ENCODE measurements at regions not wholly inside any gene's neighbourhood (a gene's known extent, or its start where the extent isn't known, plus 50 kb on each side); places are given as distances from the start of the nearest gene placed in this dataset.

- no peak for TF ChIP-seq CTCF (IDR thresholded peaks at IDR 0.05)
- Mint-ChIP-seq H3K9me3 (ENCODE audit: unreplicated experiment) (peaks cover 32% of the 10 kb centered on the region), H3K27me3 (ENCODE audit: unreplicated experiment) (no peaks in the 10 kb centered on the region), H3K27ac (ENCODE audit: unreplicated experiment) (no peak overlapping the region), H3K36me3 (ENCODE audit: unreplicated experiment) (peaks cover 7% of the 10 kb centered on the region), H3K4me1 (ENCODE audit: unreplicated experiment) (no peaks in the 10 kb centered on the region), H3K4me3 (ENCODE audit: unreplicated experiment) (no peak overlapping the region)
- DNase-seq (ENCODE audit: extremely low spot score, unreplicated experiment), result no peak
Measured at GRCh38 chr2:145277922-145278321, 758.0 kb upstream of the ZEB2 start.

DNA sequence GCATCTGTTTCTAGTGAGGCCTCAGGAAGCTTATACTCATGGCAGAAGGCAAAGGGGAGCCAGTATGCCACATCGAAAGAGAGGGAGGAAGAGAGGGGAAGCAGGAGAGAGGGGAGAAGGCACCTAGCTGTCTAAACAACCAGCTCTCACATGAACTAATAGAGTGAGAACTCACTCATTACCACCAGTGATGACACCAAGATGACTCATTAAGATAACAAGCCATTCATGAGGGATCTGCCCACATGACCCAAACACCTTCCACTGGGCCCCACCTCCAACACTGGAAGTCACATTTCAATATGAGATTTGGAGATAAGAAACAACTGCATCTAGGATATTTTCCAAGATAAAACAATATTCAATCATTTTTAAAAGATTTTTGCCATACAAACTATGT lies 753.9 kb upstream of the ZEB2 start:
- TF ChIP-seq CTCF (IDR thresholded peaks at IDR 0.05), result no peak
- Mint-ChIP-seq H3K36me3 (ENCODE audit: unreplicated experiment) (peaks cover 4% of the 10 kb centered on the region), H3K27me3 (ENCODE audit: unreplicated experiment) (no peaks in the 10 kb centered on the region), H3K27ac (ENCODE audit: unreplicated experiment) (no peak overlapping the region), H3K9me3 (ENCODE audit: unreplicated experiment) (peaks cover 21% of the 10 kb centered on the region), H3K4me3 (ENCODE audit: unreplicated experiment) (no peak overlapping the region), H3K4me1 (ENCODE audit: unreplicated experiment) (no peaks in the 10 kb centered on the region)
- no peak for DNase-seq (ENCODE audit: extremely low spot score, unreplicated experiment)

- no peak overlapping the region for H3K4me3 Mint-ChIP-seq (ENCODE audit: unreplicated experiment)
- no peaks in the 10 kb centered on the region for H3K27me3 Mint-ChIP-seq (ENCODE audit: unreplicated experiment)
- H3K4me1 Mint-ChIP-seq (ENCODE audit: unreplicated experiment), result no peaks in the 10 kb centered on the region
- DNase-seq (ENCODE audit: extremely low spot score, unreplicated experiment), result no peak
- peaks cover 1% of the 10 kb centered on the region for H3K36me3 Mint-ChIP-seq (ENCODE audit: unreplicated experiment)
- H3K27ac Mint-ChIP-seq (ENCODE audit: unreplicated experiment), result no peak overlapping the region
- no peak for TF ChIP-seq CTCF (IDR thresholded peaks at IDR 0.05)
- H3K9me3 Mint-ChIP-seq (ENCODE audit: unreplicated experiment), result peaks cover 17% of the 10 kb centered on the region
Measured at GRCh38 chr2:145268931-145269330, 749.0 kb upstream of the ZEB2 start.

DNA sequence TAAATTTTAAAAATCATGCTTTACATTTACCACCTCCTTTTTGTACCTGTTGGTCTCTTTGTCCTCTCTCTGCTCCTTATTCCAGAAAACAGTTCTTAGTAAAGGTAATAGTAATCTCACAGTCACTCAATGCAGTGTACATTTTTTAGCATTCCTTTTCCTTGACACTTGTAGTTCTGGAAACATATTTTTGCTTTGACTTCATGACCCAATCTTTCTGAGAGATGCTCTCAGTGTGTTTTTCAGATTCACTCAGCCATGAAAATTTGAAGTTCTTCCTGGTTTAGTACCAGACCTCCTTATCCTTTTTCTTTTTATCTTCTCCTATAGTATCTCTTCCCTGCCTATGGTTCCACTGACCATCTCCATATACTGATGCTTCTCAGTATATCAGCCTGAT lies 747.5 kb upstream of the ZEB2 start:
- peaks cover 7% of the 10 kb centered on the region for H3K9me3 Mint-ChIP-seq (ENCODE audit: unreplicated experiment)
- H3K27ac Mint-ChIP-seq (ENCODE audit: unreplicated experiment), result no peak overlapping the region
- no peak for TF ChIP-seq CTCF (IDR thresholded peaks at IDR 0.05)
- no peak for DNase-seq (ENCODE audit: extremely low spot score, unreplicated experiment)
- no peaks in the 10 kb centered on the region for H3K27me3 Mint-ChIP-seq (ENCODE audit: unreplicated experiment)
- H3K4me3 Mint-ChIP-seq (ENCODE audit: unreplicated experiment), result no peak overlapping the region
- peaks cover 1% of the 10 kb centered on the region for H3K36me3 Mint-ChIP-seq (ENCODE audit: unreplicated experiment)
- H3K4me1 Mint-ChIP-seq (ENCODE audit: unreplicated experiment), result no peaks in the 10 kb centered on the region

GRCh38 chr2:145265244-145265643 lies 745.3 kb upstream of the ZEB2 start:
- H3K4me3 Mint-ChIP-seq (ENCODE audit: unreplicated experiment), result no peak overlapping the region
- no peak overlapping the region for H3K27ac Mint-ChIP-seq (ENCODE audit: unreplicated experiment)
- TF ChIP-seq CTCF (IDR thresholded peaks at IDR 0.05), result no peak
- DNase-seq (ENCODE audit: extremely low spot score, unreplicated experiment), result no peak
- no peaks in the 10 kb centered on the region for H3K4me1 Mint-ChIP-seq (ENCODE audit: unreplicated experiment)
- no peaks in the 10 kb centered on the region for H3K36me3 Mint-ChIP-seq (ENCODE audit: unreplicated experiment)
- H3K27me3 Mint-ChIP-seq (ENCODE audit: unreplicated experiment), result no peaks in the 10 kb centered on the region
- H3K9me3 Mint-ChIP-seq (ENCODE audit: unreplicated experiment), result peaks cover under 1% of the 10 kb centered on the region

All from osteocyte (in vitro differentiated cells).